ENCODE measurements at regions not wholly inside any gene's neighbourhood (a gene's known extent, or its start where the extent isn't known, plus 50 kb on each side); places are given as distances from the start of the nearest gene placed in this dataset.

- no peaks in the 10 kb centered on the region for H3K36me3 Mint-ChIP-seq (ENCODE audit: low read depth)
- no peaks in the 10 kb centered on the region for H3K27me3 Mint-ChIP-seq (ENCODE audit: low read depth)
- H3K27ac Mint-ChIP-seq (ENCODE audit: unreplicated experiment): no peak overlapping the region
- peaks cover 8% of the 10 kb centered on the region for H3K9me3 Mint-ChIP-seq
- H3K4me1 Mint-ChIP-seq: peaks cover 5% of the 10 kb centered on the region
- no peak for TF ChIP-seq CTCF (conservative IDR thresholded peaks at IDR 0.05)
- no peak overlapping the region for H3K4me3 Mint-ChIP-seq
- DNase-seq (ENCODE audit: low read depth, low spot score): no peak
Observed at GRCh38 chr6:126264265-126264664, 75.7 kb upstream of the CENPW start.

- Mint-ChIP-seq H3K9me3 (peaks cover under 1% of the 10 kb centered on the region), H3K27ac (ENCODE audit: unreplicated experiment) (no peak overlapping the region), H3K36me3 (ENCODE audit: low read depth) (no peaks in the 10 kb centered on the region), H3K4me1 (peaks cover 5% of the 10 kb centered on the region), H3K4me3 (no peak overlapping the region), H3K27me3 (ENCODE audit: low read depth) (no peaks in the 10 kb centered on the region)
- no peak for TF ChIP-seq CTCF (conservative IDR thresholded peaks at IDR 0.05)
- no peak for DNase-seq (ENCODE audit: low read depth, low spot score)
Observed at GRCh38 chr6:126266664-126267063, 73.3 kb upstream of the CENPW start.

GRCh38 chr6:126267626-126268025, 72.3 kb upstream of the CENPW start:
- Mint-ChIP-seq H3K36me3 (ENCODE audit: low read depth) (no peaks in the 10 kb centered on the region), H3K9me3 (no peaks in the 10 kb centered on the region), H3K4me3 (no peak overlapping the region), H3K27ac (ENCODE audit: unreplicated experiment) (no peak overlapping the region), H3K4me1 (peaks cover 5% of the 10 kb centered on the region), H3K27me3 (ENCODE audit: low read depth) (no peaks in the 10 kb centered on the region)
- no peak for TF ChIP-seq CTCF (conservative IDR thresholded peaks at IDR 0.05)
- DNase-seq (ENCODE audit: low read depth, low spot score): no peak

GRCh38 chr6:126268092-126268491, 71.8 kb upstream of the CENPW start:
- no peaks in the 10 kb centered on the region for H3K27me3 Mint-ChIP-seq (ENCODE audit: low read depth)
- DNase-seq (ENCODE audit: low read depth, low spot score): no peak
- no peaks in the 10 kb centered on the region for H3K36me3 Mint-ChIP-seq (ENCODE audit: low read depth)
- no peaks in the 10 kb centered on the region for H3K9me3 Mint-ChIP-seq
- TF ChIP-seq CTCF (conservative IDR thresholded peaks at IDR 0.05): no peak
- no peak overlapping the region for H3K27ac Mint-ChIP-seq (ENCODE audit: unreplicated experiment)
- peaks cover 5% of the 10 kb centered on the region for H3K4me1 Mint-ChIP-seq
- H3K4me3 Mint-ChIP-seq: no peak overlapping the region

- no peak for DNase-seq (ENCODE audit: low read depth, low spot score)
- Mint-ChIP-seq H3K4me3 (no peak overlapping the region), H3K27ac (ENCODE audit: unreplicated experiment) (no peak overlapping the region), H3K4me1 (no peaks in the 10 kb centered on the region), H3K36me3 (ENCODE audit: low read depth) (no peaks in the 10 kb centered on the region), H3K9me3 (no peaks in the 10 kb centered on the region), H3K27me3 (ENCODE audit: low read depth) (no peaks in the 10 kb centered on the region)
- no peak for TF ChIP-seq CTCF (conservative IDR thresholded peaks at IDR 0.05)
Observed at GRCh38 chr6:126280287-126280686, 59.6 kb upstream of the CENPW start.

GRCh38 chr6:126285871-126286365, 54.0 kb upstream of the CENPW start:
- TF ChIP-seq CTCF (conservative IDR thresholded peaks at IDR 0.05): no peak

More at GRCh38 chr6:126285871-126286365, 54.0 kb upstream of the CENPW start:
- DNase-seq (ENCODE audit: low read depth, low spot score): no peak
- Mint-ChIP-seq H3K9me3 (no peaks in the 10 kb centered on the region), H3K27me3 (ENCODE audit: low read depth) (no peaks in the 10 kb centered on the region), H3K36me3 (ENCODE audit: low read depth) (no peaks in the 10 kb centered on the region), H3K4me1 (no peaks in the 10 kb centered on the region), H3K4me3 (no peak overlapping the region), H3K27ac (ENCODE audit: unreplicated experiment) (no peak overlapping the region)

Data from neural crest cell (in vitro differentiated cells).